ENCODE measurements at regions not wholly inside any gene's neighbourhood (a gene's known extent, or its start where the extent isn't known, plus 50 kb on each side); places are given as distances from the start of the nearest gene placed in this dataset.
A peak's percentile ranks its signal among the peaks of the same experiment; 100 is the strongest.

GRCh38 chr6:54481091-54481490, 172.8 kb downstream of the TINAG start:
- intact Hi-C loops (cut with DNase I, micrococcal nuclease) = no loop called here
- ATAC-seq (no peak), DNase-seq (peak in 2 of 3 donors; percentile 7 to 30)
- Histone ChIP-seq H3K4me3 (no peak overlapping the region), H3K4me1 (ENCODE audit: low read depth) (no peaks in the 10 kb centered on the region), H3K36me3 (ENCODE audit: low read depth) (no peaks in the 10 kb centered on the region), H3K9me3 (no peaks in the 10 kb centered on the region)
- TF ChIP-seq CTCF (IDR thresholded peaks at IDR 0.05) = no peak

GRCh38 chr6:54491431-54491830, 183.2 kb downstream of the TINAG start:
- DNase-seq (no peak), ATAC-seq (no peak)
- H3K4me3 ChIP-seq = no peak overlapping the region
- H3K4me1 ChIP-seq (ENCODE audit: low read depth) = no peaks in the 10 kb centered on the region
- no peaks in the 10 kb centered on the region for H3K36me3 ChIP-seq (ENCODE audit: low read depth)
- intact Hi-C loops (cut with DNase I, micrococcal nuclease) = no loop called here
- no peaks in the 10 kb centered on the region for H3K9me3 ChIP-seq
- no peak for TF ChIP-seq CTCF (IDR thresholded peaks at IDR 0.05)

GRCh38 chr6:54493138-54493537, 184.9 kb downstream of the TINAG start:
- no peak for TF ChIP-seq CTCF (IDR thresholded peaks at IDR 0.05)
- intact Hi-C loops (cut with DNase I, micrococcal nuclease) = no loop called here
- Histone ChIP-seq H3K9me3 (no peaks in the 10 kb centered on the region), H3K4me1 (ENCODE audit: low read depth) (no peaks in the 10 kb centered on the region), H3K36me3 (ENCODE audit: low read depth) (no peaks in the 10 kb centered on the region), H3K4me3 (no peak overlapping the region)
- DNase-seq = no peak
- no peak for ATAC-seq

GRCh38 chr6:54503144-54503543, 194.9 kb downstream of the TINAG start:
- DNase-seq (no peak), ATAC-seq (no peak)
- Histone ChIP-seq H3K4me3 (no peak overlapping the region), H3K9me3 (peaks cover 6% of the 10 kb centered on the region), H3K4me1 (ENCODE audit: low read depth) (no peaks in the 10 kb centered on the region), H3K36me3 (ENCODE audit: low read depth) (no peaks in the 10 kb centered on the region)
- TF ChIP-seq CTCF (IDR thresholded peaks at IDR 0.05) = no peak
- intact Hi-C loops (cut with DNase I, micrococcal nuclease) = no loop called here

- no peaks in the 10 kb centered on the region for H3K4me1 ChIP-seq (ENCODE audit: low read depth)
- no peak overlapping the region for H3K4me3 ChIP-seq
- intact Hi-C loops (cut with DNase I, micrococcal nuclease) = no loop called here
- no peaks in the 10 kb centered on the region for H3K36me3 ChIP-seq (ENCODE audit: low read depth)
- ATAC-seq (no peak), DNase-seq (no peak)
- no peak for TF ChIP-seq CTCF (IDR thresholded peaks at IDR 0.05)
- H3K9me3 ChIP-seq = no peaks in the 10 kb centered on the region
These were observed 206.8 kb downstream of the TINAG start for GRCh38 chr6:54515013-54515412.

- H3K9me3 ChIP-seq = no peaks in the 10 kb centered on the region
- intact Hi-C loops (cut with DNase I, micrococcal nuclease) = no loop called here
- no peaks in the 10 kb centered on the region for H3K4me1 ChIP-seq (ENCODE audit: low read depth)
- ATAC-seq = no peak
- no peak for DNase-seq
- no peak overlapping the region for H3K4me3 ChIP-seq
- no peaks in the 10 kb centered on the region for H3K36me3 ChIP-seq (ENCODE audit: low read depth)
- TF ChIP-seq CTCF (IDR thresholded peaks at IDR 0.05) = no peak
These were observed 207.5 kb downstream of the TINAG start for GRCh38 chr6:54515713-54516112.

Data from mucosa of descending colon (tissue), 3 donors.